HepG2 (cell line): ENCODE measurements at regions not wholly inside any gene's neighbourhood (a gene's known extent, or its start where the extent isn't known, plus 50 kb on each side); places are given as distances from the start of the nearest gene placed in this dataset.

Source experiments
- ATAC-seq: fragments of 200-7000 bp; cut with Tn5 transposase; 3 replicates; pipeline ENCODE4 v1.9.1; 2020; ENCODE audit warnings: mild to moderate bottlenecking, moderate library complexity
- BruUV-seq: library from RNA; stranded (reverse); fragments of 400-500 nt; replicated peaks from 2 replicates; lab custom pipeline; 2021; lab: Mats Ljungman, UMichigan
- CTCF ChIA-PET: fragments of 300-600 bp; formaldehyde crosslinking; extraction: SDS; loops from one replicate; lab custom pipeline; 2021; ENCODE audit warnings: low total read pairs, inconsistent platforms, low intra/inter-chr PET ratio; lab: Yijun Ruan, JAX
- POLR2A ChIA-PET: fragments of 350-600 bp; sonication (Branson Sonifier 250); formaldehyde crosslinking; loops from one replicate; lab custom pipeline; 2020; ENCODE audit warnings: antibody characterized with exemption, inconsistent platforms; lab: Yijun Ruan, JAX
- DNase-seq: peaks from one replicate; pipeline ENCODE4 v3.0.0-alpha.2; 2015; ENCODE audit warnings: low spot score
- FAIRE-seq: peaks from 3 replicates; lab custom pipeline; 2011; peaks lifted over from hg19 to GRCh38; lab: Jason Lieb, UNC
- H2AFZ ChIP-seq: one replicate; pipeline ENCODE4 v1.6.1; 2011; ENCODE audit warnings: low read length, inconsistent platforms
- H3K27ac ChIP-seq: fragments of 300-600 bp; 3 replicates; pipeline ENCODE4 v1.8.0; 2011; ENCODE audit warnings: mixed run types, mild to moderate bottlenecking, mixed read lengths, low read length, inconsistent platforms; ENCODE audit not compliant: insufficient read depth; ENCODE audit errors: extremely low read length
- H3K27me3 ChIP-seq, 2 experiments: fragments of 200-600 bp in 1 of 2; 2 replicates in 1 of 2; 3 replicates in 1 of 2; pipeline versions ENCODE4 v1.6.0 to v1.8.0; 2011; ENCODE audit warnings: low read length in 2 of 2, mild to moderate bottlenecking in 2 of 2, moderate library complexity in 2 of 2, inconsistent platforms in 1 of 2; ENCODE audit not compliant: insufficient read depth in 2 of 2, control insufficient read depth in 1 of 2
- H3K36me3 ChIP-seq, 2 experiments: fragments of 200-600 bp in 1 of 2; replicated peaks in 1 of 2; 2 replicates in 1 of 2; 3 replicates in 1 of 2; pipeline versions ENCODE4 v1.5.1 to v1.8.0; 2011; ENCODE audit warnings: low read length in 2 of 2, inconsistent platforms in 1 of 2; ENCODE audit not compliant: insufficient read depth in 2 of 2, control insufficient read depth in 1 of 2
- H3K4me1 ChIP-seq: 2 replicates; pipeline ENCODE4 v1.5.1; 2012; ENCODE audit warnings: low read length, inconsistent platforms; ENCODE audit not compliant: insufficient read depth
- H3K4me2 ChIP-seq: 2 replicates; pipeline ENCODE4 v1.6.0; 2011; ENCODE audit warnings: low read depth, low read length, inconsistent platforms
- H3K4me3 ChIP-seq, 3 experiments: fragments of 200-600 bp in 1 of 3; sonication (generic), shearing (Covaris generic) in 1 of 3; replicated peaks in 1 of 3; 2 replicates each; pipeline ENCODE4 v1.5.1; 2011 to 2016; ENCODE audit warnings: low read length in 3 of 3, inconsistent platforms in 2 of 3, low read depth in 2 of 3, mild to moderate bottlenecking in 2 of 3, control low read depth in 1 of 3, mixed read lengths in 1 of 3; ENCODE audit not compliant: insufficient read depth in 1 of 3
- H3K79me2 ChIP-seq: one replicate; pipeline ENCODE4 v1.6.1; 2011; ENCODE audit warnings: low read length, inconsistent platforms; ENCODE audit not compliant: insufficient read depth
- H3K9ac ChIP-seq: 2 replicates; pipeline ENCODE4 v1.6.0; 2011; ENCODE audit warnings: mild to moderate bottlenecking, low read depth, low read length, inconsistent platforms; ENCODE audit not compliant: insufficient read depth
- H3K9me3 ChIP-seq: 2 replicates; pipeline ENCODE4 v1.5.1; 2012; ENCODE audit warnings: mild to moderate bottlenecking, low read length
- H4K20me1 ChIP-seq: 2 replicates; pipeline ENCODE4 v1.6.0; 2011; ENCODE audit warnings: inconsistent platforms, mild to moderate bottlenecking, low read length, moderate library complexity; ENCODE audit not compliant: insufficient read depth
- ARID4A ChIP-seq: sonication (generic); formaldehyde crosslinking; IDR thresholded peaks from 2 replicates; pipeline ENCODE4 v1.5.0; 2020; ENCODE audit warnings: mild to moderate bottlenecking, missing genetic modification reagents, borderline replicate concordance
- ASH2L ChIP-seq: fragments of 300-600, 200-600 bp; sonication (generic); IDR thresholded peaks from 2 replicates; pipeline ENCODE4 v1.7.0; 2017; ENCODE audit warnings: low read depth, mild to moderate bottlenecking, moderate library complexity, mixed read lengths, low read length; ENCODE audit not compliant: insufficient read length
- ATF3 ChIP-seq: sonication (generic); formaldehyde crosslinking; IDR thresholded peaks from 2 replicates; pipeline ENCODE4 v1.4.0; 2020; ENCODE audit warnings: missing genetic modification reagents
- CAMTA2 ChIP-seq: sonication (generic); formaldehyde crosslinking; IDR thresholded peaks from 2 replicates; pipeline ENCODE4 v1.4.0; 2020; ENCODE audit warnings: mild to moderate bottlenecking, missing genetic modification reagents, borderline replicate concordance
- CENPX ChIP-seq: sonication (generic); formaldehyde crosslinking; IDR thresholded peaks from 2 replicates; pipeline ENCODE4 v1.9.0; 2021; ENCODE audit warnings: mild to moderate bottlenecking, missing genetic modification reagents, moderate library complexity
- DR1 ChIP-seq: sonication (generic); formaldehyde crosslinking; IDR thresholded peaks from 2 replicates; pipeline ENCODE4 v1.8.0; 2021; ENCODE audit warnings: mild to moderate bottlenecking, missing genetic modification reagents, inconsistent platforms
- HNF1B ChIP-seq: sonication (generic); formaldehyde crosslinking; IDR thresholded peaks from 2 replicates; pipeline ENCODE4 v1.5.1; 2020; ENCODE audit warnings: mild to moderate bottlenecking, moderate library complexity, missing genetic modification reagents
- MAX ChIP-seq: IDR thresholded peaks from 2 replicates; pipeline ENCODE4 v1.6.1; 2012; ENCODE audit warnings: inconsistent platforms
- MEF2D ChIP-seq: sonication (generic); formaldehyde crosslinking; IDR thresholded peaks from 2 replicates; pipeline ENCODE4 v1.5.1; 2020; ENCODE audit warnings: mild to moderate bottlenecking, missing genetic modification reagents
- MIXL1 ChIP-seq: IDR thresholded peaks from 2 replicates; pipeline ENCODE4 v1.6.1; 2016
- RBFOX2 ChIP-seq: fragments of 200-400 bp; formaldehyde crosslinking; IDR thresholded peaks from 2 replicates; pipeline ENCODE4 v1.6.1; 2017; ENCODE audit warnings: low read depth, mild to moderate bottlenecking, low read length
- SAFB2 ChIP-seq: sonication (generic); formaldehyde crosslinking; IDR thresholded peaks from 2 replicates; pipeline ENCODE4 v1.5.1; 2020; ENCODE audit warnings: missing genetic modification reagents, low read depth, mild to moderate bottlenecking, borderline replicate concordance
- TSC22D2 ChIP-seq: sonication (generic); formaldehyde crosslinking; IDR thresholded peaks from 2 replicates; pipeline ENCODE4 v1.5.1; 2020; ENCODE audit warnings: missing genetic modification reagents, mild to moderate bottlenecking, borderline replicate concordance
- ZFYVE20 ChIP-seq: sonication (generic); formaldehyde crosslinking; IDR thresholded peaks from 2 replicates; pipeline ENCODE4 v1.8.0; 2023; ENCODE audit warnings: low read depth, mild to moderate bottlenecking, moderate library complexity, missing genetic modification reagents, borderline replicate concordance
- ZNF256 ChIP-seq: sonication (generic); formaldehyde crosslinking; conservative IDR thresholded peaks from 2 replicates; pipeline ENCODE4 v1.4.0; 2020; ENCODE audit warnings: missing genetic modification reagents
- ZNF263 ChIP-seq: sonication (generic); formaldehyde crosslinking; IDR thresholded peaks from 2 replicates; pipeline ENCODE4 v1.4.0; 2020; ENCODE audit warnings: missing genetic modification reagents
- ZNF639 ChIP-seq: conservative IDR thresholded peaks from 2 replicates; pipeline ENCODE4 v1.6.1; 2018; ENCODE audit warnings: missing genetic modification reagents
- ZNF670 ChIP-seq: sonication (generic); formaldehyde crosslinking; IDR thresholded peaks from 2 replicates; pipeline ENCODE4 v1.8.0; 2022; ENCODE audit warnings: mild to moderate bottlenecking, missing genetic modification reagents, borderline replicate concordance
- ZSCAN29 ChIP-seq: sonication (generic); formaldehyde crosslinking; conservative IDR thresholded peaks from 2 replicates; pipeline ENCODE4 v1.4.0; 2020; ENCODE audit warnings: mild to moderate bottlenecking, missing genetic modification reagents
- WGBS: methylation state at CpG from one replicate; pipeline ENCODE4 v1.1.6; 2017; ENCODE audit warnings: low lambda C conversion rate; 5-methylcytosine and 5-hydroxymethylcytosine counted together
- in situ Hi-C: cut with HindIII; loops from 2 replicates; pipeline ENCODE4 v1.10.0; 2017; ENCODE audit warnings: low pct_unique_long_range_greater_than_20kb; ENCODE audit not compliant: extremely low pct_ligation_motif_present
- intact Hi-C: fragments of 100-400 bp; cut with micrococcal nuclease; formaldehyde crosslinking; loops from one replicate; pipeline ENCODE4 v1.10.0; 2022; ENCODE audit not compliant: unreplicated experiment

- BruUV-seq = no TSS peak
- intact Hi-C loops (no loop called here), in situ Hi-C loops (no loop called here)
- H3K79me2 ChIP-seq = no peaks in the 10 kb centered on the region
- WGBS = 23% methylated on average over 3 of the region's 8 CpGs
- H3K27me3 ChIP-seq = peaks cover 2 to 22% of the 10 kb centered on the region in 2 experiments; a peak in 2 of 5 replicates
- no peak overlapping the region for H2AFZ ChIP-seq
- no peaks in the 10 kb centered on the region for H3K4me1 ChIP-seq
- H3K9me3 ChIP-seq = no peaks in the 10 kb centered on the region
- DNase-seq (no peak), FAIRE-seq (no peak), ATAC-seq (no peak)
- ChIA-PET POLR2A (no interaction called here), CTCF (no interaction called here)
- no peak overlapping the region for H3K4me3 ChIP-seq
- no peak overlapping the region for H3K9ac ChIP-seq
- TF ChIP-seq SAFB2 = no peak
- no peak for TF ChIP-seq CAMTA2 (CRISPR knock-in tag)
- TF ChIP-seq ZNF263 (CRISPR knock-in tag) = no peak
- no peak for TF ChIP-seq CENPX (CRISPR knock-in tag)
- TF ChIP-seq ZNF639 (CRISPR knock-in tag) = no peak
- TF ChIP-seq DR1 (CRISPR knock-in tag) = no peak
- no peak for TF ChIP-seq ATF3 (CRISPR knock-in tag)
- no peak for TF ChIP-seq ARID4A
- no peak for TF ChIP-seq ZNF670
- no peak for TF ChIP-seq TSC22D2 (CRISPR knock-in tag)
- TF ChIP-seq ZFYVE20 (CRISPR knock-in tag) = no peak
- TF ChIP-seq ZSCAN29 (CRISPR knock-in tag) = no peak
- TF ChIP-seq MEF2D (CRISPR knock-in tag) = no peak
- no peak for TF ChIP-seq MAX
- no peak for TF ChIP-seq MIXL1 (CRISPR knock-in tag)
- no peak for TF ChIP-seq HNF1B (CRISPR knock-in tag)
- no peak for TF ChIP-seq RBFOX2
- TF ChIP-seq ZNF256 (CRISPR knock-in tag) = no peak
- no peak for TF ChIP-seq ASH2L
- no peak overlapping the region for H3K4me2 ChIP-seq
- no peaks in the 10 kb centered on the region for H4K20me1 ChIP-seq
- no peaks in the 10 kb centered on the region for H3K36me3 ChIP-seq
- H3K27ac ChIP-seq = no peak overlapping the region
Observed at GRCh38 chr5:3201121-3201520, 394.5 kb upstream of the IRX1 start.
